ENCODE measurements at regions not wholly inside any gene's neighbourhood (a gene's known extent, or its start where the extent isn't known, plus 50 kb on each side); places are given as distances from the start of the nearest gene placed in this dataset.
"Not testable (repeated sequence)": the region's sequence is repeated elsewhere in the genome, so short reads cannot be mapped to it uniquely, and the experiment has no call there.

GRCh38 chr17:47062851-47063250 lies 83.8 kb upstream of the RPRML start:
- TF ChIP-seq CTCF (IDR thresholded peaks at IDR 0.05; ENCODE audit: insufficient read depth, low read depth, low read length); EZH2 (IDR thresholded peaks at IDR 0.05; ENCODE audit: insufficient read depth, low read length): not testable (repeated sequence)
